ENCODE measurements at regions not wholly inside any gene's neighbourhood (a gene's known extent, or its start where the extent isn't known, plus 50 kb on each side); places are given as distances from the start of the nearest gene placed in this dataset.
A peak's percentile ranks its signal among the peaks of the same experiment; 100 is the strongest.

DNA sequence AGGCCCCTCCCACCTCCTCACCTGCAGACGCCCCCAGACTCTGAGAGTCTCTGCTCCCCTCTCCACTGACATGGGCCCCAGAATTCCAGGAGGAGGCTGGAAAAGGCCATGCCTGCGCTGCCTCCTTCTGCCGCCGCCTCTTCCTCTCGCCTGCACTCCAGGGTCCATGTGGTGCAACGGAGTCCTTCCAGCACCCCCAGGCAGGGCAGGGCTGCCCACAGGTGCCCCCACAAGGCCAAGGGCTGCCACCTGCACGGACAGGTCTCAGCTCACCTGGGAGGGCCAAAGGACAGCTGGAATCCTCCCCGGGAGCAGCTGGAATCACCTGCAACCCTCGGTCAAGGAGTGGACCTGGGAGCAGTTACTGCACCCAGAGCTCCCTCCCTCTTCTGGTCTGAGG, 194.9 kb downstream of the RBFOX3 start:
- DNase-seq, result no peak

- no peak for DNase-seq
Measured at GRCh38 chr17:79415365-79415764, 195.5 kb downstream of the RBFOX3 start.

DNA sequence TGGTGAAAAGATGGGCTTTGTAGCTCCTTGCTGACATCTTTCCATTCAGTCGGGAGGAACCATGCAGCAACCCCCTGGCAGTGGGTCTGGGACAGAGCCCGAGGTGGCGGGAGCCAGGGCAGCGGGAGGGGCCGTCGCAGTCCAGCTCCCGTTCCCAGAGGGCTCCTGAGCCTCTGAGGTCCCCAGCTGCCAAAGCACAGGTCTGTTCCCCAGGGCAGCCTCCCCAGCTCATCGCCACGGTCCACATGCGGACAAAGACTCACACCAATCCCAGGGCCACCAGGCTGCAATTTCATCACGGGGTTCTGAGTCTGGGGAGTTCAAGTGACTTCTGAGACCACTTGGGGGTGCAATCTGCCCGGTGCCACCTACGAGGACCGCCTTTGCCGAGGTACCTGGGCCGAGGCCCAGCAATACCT, 196.0 kb downstream of the RBFOX3 start:
- DNase-seq, result no peak

DNA sequence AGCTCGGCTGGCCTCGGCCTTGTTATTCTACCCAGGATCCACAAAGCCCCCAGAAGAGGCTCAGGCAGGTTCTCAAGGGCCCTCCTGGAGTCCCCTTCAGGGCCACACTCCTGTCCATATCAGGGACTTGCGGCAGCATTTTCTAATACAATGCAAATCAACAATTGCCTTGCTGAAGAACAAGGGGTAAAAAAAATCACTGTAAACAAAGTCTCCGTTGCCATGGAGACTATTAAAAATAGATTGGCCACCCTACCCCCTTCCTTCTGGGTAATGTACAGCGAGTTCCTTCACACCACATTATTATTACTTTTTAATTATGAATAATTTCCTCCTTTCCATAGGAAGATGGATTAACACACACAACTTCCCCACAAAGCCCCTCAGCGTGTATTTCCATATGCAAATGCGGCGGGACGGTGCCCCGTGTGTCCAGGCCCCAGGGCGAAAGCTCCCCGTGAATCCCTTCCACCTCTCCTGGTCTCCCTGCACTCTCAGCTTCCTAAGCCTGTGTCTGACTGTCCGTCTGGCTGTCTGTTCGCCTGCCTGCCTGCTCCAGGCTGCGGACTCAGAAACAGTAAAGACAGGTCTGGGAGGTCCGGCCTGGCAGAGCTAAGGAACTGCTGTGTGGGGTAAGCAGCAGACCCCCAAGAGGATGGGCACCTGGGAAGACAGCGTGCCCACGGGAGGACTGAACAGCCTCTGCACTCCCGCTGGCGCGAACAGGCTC, 196.6 kb downstream of the RBFOX3 start:
- no peak for DNase-seq

GRCh38 chr17:79413611-79414010, 197.2 kb downstream of the RBFOX3 start:
- no peak for DNase-seq

- DNase-seq, result no peak
Measured at GRCh38 chr17:79412886-79413390, 197.9 kb downstream of the RBFOX3 start.

- no peak for DNase-seq
Measured at GRCh38 chr17:79412110-79412509, 198.7 kb downstream of the RBFOX3 start.

- DNase-seq, result no peak
Measured at GRCh38 chr17:79411419-79411818, 199.4 kb downstream of the RBFOX3 start.

- no peak for DNase-seq
Measured at GRCh38 chr17:79410681-79411080, 200.2 kb downstream of the RBFOX3 start.

GRCh38 chr17:79408251-79408650, 202.6 kb downstream of the RBFOX3 start:
- DNase-seq, result no peak

DNA sequence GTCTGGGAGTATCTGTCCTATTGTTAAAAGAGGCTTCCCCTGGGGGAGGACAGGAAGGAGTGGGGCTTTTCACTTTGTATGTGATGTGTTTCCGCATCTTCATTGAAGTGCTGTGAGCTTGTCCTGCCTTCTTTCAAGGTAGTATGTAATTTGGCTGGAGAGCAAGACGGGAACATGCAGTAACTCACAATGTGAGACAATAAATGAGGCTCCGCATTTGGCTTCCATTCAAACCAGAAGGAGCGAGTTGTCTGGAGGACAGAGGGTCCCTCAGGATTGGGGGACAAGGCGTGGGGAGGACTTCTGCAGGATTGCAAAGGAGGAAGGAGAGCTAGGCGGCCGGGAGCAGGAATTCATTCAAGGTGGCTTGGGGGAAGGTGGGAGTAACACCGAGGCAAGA, 203.5 kb downstream of the RBFOX3 start:
- DNase-seq, result no peak

- DNase-seq, result no peak
Measured at GRCh38 chr17:79406316-79406715, 204.5 kb downstream of the RBFOX3 start.

DNA sequence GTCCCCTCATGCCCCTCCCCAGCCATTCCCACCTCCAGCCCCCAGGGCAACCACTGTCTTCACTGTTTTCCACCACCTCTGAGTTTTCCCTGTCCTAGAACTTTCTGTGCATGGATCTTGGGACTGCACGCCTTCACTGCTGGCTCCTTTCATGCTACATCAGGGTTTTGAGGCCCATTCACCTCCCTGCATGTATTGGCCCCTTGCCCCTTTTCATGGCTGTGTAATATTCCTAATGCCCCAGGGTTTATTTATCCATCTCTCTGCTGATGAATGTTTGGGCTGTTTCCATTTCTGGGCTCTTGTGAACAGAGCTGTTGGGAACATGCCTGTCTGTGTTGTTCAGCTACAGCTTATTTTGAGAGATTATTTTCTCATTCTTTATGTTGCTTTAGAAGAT, 205.0 kb downstream of the RBFOX3 start:
- no peak for DNase-seq

- DNase-seq, result no peak
Measured at GRCh38 chr17:79404136-79404911, 206.5 kb downstream of the RBFOX3 start.

DNA sequence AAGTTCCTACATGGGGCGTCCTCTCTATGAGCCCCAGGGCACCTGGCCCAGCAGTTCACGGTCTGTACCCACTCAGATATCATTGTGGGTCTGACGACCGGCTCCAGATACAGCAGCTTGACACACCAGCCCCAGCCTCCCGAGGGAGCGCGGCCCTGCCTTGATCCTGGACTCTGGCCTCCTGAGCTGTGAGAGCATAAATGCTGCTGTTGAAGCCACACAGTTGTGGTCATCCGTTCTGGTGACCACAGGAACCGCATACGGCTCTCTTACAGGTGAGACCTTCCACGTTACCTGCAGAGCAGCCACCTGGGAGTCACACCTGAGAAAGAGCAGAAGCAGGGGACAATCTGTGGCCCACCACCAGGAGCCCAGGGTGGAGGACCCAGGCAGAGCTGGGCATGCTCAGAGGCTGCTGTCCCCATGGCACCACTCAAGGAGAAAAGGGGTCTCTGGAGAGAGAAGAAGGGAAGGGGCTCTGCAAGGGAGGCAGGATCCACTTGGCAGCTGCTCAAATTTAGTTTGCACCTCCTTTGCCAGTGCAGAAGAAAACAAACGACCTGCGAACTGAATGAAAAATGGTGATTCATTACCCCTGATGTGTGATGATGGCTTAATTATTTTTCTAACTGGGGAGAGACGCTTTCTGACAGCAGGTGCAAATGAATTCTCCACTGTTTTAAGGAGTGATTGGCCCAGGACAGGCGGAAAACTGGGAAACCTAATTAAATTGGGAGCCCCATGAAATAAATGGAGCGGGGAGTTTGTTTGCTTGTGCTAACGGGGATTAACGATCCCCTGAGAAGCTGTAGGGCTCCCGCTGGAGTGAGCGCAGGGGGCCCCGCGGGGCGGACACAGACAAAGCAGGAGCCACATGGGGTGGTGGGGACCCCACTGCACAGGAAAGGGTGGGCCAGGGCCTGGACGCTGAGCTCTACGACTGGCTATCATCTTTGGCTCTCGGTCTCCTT, 208.9 kb downstream of the RBFOX3 start:
- DNase-seq, result no peak

GRCh38 chr17:79400989-79401703, 209.7 kb downstream of the RBFOX3 start:
- peak; percentile 76 to 78 for DNase-seq

DNA sequence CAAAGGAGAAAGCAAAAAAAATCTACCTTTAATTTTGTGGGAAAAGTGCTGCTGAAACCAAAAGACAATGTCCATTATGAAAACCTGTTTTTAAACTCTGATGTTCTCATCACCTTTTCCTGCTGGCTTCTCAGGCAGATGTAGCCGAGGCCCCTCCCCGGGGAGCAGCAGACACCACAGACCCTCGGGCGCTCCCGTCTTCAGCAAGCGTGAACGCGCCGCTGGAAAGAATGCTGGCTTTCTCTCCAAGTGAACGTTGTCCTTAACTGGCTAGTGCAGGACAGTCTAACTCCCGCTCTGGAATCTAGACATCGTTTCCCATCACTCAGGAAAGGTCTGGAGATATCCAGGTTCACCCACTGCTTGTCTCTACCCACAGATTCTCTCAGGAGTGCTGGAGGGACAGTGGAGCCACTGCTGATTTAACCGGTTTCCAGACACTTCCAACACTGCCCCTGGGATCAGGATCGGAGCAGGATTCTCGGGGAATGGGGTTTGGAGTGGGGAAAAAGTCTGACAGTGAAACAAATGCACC, 211.2 kb downstream of the RBFOX3 start:
- DNase-seq, result no peak

DNA sequence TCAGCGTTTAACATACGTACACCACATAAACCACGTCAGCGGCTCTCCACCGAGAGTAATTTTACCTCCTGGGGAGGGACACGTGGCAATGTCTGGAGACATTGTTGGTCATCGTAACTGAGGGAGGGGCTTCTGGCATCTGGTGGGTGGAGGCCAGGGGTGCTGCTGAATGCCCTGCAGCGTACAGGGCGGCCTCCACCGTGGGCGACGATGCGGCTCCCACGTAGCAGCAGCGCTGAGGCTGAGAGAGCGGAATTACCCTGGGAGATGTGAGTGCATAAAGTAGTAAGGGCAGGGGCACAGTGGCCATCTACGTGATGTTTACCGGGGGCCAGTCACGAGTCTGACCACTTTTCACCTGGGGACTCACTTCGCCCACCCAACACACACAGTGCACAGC, 212.4 kb downstream of the RBFOX3 start:
- DNase-seq, result no peak

GRCh38 chr17:79396696-79397095, 214.2 kb downstream of the RBFOX3 start:
- no peak for DNase-seq

GRCh38 chr17:79395545-79395944, 215.3 kb downstream of the RBFOX3 start:
- DNase-seq, result no peak

DNA sequence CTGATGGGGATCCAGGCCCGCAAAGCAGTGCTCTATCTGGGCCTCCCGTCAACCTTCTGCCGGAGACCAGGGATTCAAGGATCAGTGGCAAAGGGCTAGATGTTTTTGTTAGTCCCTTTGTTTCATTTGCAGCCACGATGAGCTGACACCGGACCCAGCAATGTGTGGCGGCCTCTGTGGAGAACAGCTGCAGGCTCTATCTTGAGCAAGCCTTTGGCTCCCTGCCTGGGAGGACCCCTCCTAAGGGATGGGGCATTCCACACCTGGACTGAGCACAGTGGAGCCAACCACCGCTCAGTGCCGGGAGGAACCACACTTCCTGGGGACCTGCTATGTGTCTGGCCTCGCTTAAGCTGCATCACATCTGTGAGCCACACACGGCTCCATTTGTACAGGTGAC, 215.8 kb downstream of the RBFOX3 start:
- no peak for DNase-seq
